HG03135 (cell line): ENCODE measurements at regions not wholly inside any gene's neighbourhood (a gene's known extent, or its start where the extent isn't known, plus 50 kb on each side); places are given as distances from the start of the nearest gene placed in this dataset.

Experiments used
- ATAC-seq: cut with Tn5 transposase; IDR thresholded peaks from one replicate; pipeline ENCODE4 v1.9.1; 2021; ENCODE audit warnings: mild to moderate bottlenecking, moderate library complexity; ENCODE audit not compliant: unreplicated experiment

GRCh38 chr5:4735261-4735660, 404.9 kb upstream of the ADAMTS16 start:
- no peak for ATAC-seq

GRCh38 chr5:4737868-4738267, 402.3 kb upstream of the ADAMTS16 start:
- no peak for ATAC-seq

GRCh38 chr5:4738298-4738697, 401.8 kb upstream of the ADAMTS16 start:
- no peak for ATAC-seq

- ATAC-seq, result no peak
These were observed 400.0 kb upstream of the ADAMTS16 start for GRCh38 chr5:4740156-4740555.

GRCh38 chr5:4758550-4758949, 381.6 kb upstream of the ADAMTS16 start:
- no peak for ATAC-seq

- no peak for ATAC-seq
These were observed 381.1 kb upstream of the ADAMTS16 start for GRCh38 chr5:4758996-4759395.

GRCh38 chr5:4762316-4762715, 377.8 kb upstream of the ADAMTS16 start:
- ATAC-seq, result no peak

GRCh38 chr5:4765411-4765810, 374.7 kb upstream of the ADAMTS16 start:
- no peak for ATAC-seq

- ATAC-seq, result no peak
These were observed 374.0 kb upstream of the ADAMTS16 start for GRCh38 chr5:4766101-4766500.

GRCh38 chr5:4772591-4772990, 367.5 kb upstream of the ADAMTS16 start:
- no peak for ATAC-seq

- ATAC-seq, result no peak
These were observed 366.3 kb upstream of the ADAMTS16 start for GRCh38 chr5:4773827-4774317.

- ATAC-seq, result no peak
These were observed 362.7 kb upstream of the ADAMTS16 start for GRCh38 chr5:4777435-4777834.

GRCh38 chr5:4780633-4781032, 359.5 kb upstream of the ADAMTS16 start:
- ATAC-seq, result no peak

- ATAC-seq, result no peak
These were observed 358.8 kb upstream of the ADAMTS16 start for GRCh38 chr5:4781299-4781698.

- no peak for ATAC-seq
These were observed 354.2 kb upstream of the ADAMTS16 start for GRCh38 chr5:4785971-4786370.

GRCh38 chr5:4797445-4797844, 342.7 kb upstream of the ADAMTS16 start:
- no peak for ATAC-seq

- no peak for ATAC-seq
These were observed 338.1 kb upstream of the ADAMTS16 start for GRCh38 chr5:4802044-4802443.

- no peak for ATAC-seq
These were observed 335.3 kb upstream of the ADAMTS16 start for GRCh38 chr5:4804691-4805360.

GRCh38 chr5:4815002-4815401, 325.1 kb upstream of the ADAMTS16 start:
- ATAC-seq, result no peak

- no peak for ATAC-seq
These were observed 322.4 kb upstream of the ADAMTS16 start for GRCh38 chr5:4817767-4818166.

- ATAC-seq, result no peak
These were observed 308.8 kb upstream of the ADAMTS16 start for GRCh38 chr5:4831325-4831724.

- no peak for ATAC-seq
These were observed 307.7 kb upstream of the ADAMTS16 start for GRCh38 chr5:4832471-4832870.

GRCh38 chr5:4833104-4833738, 306.9 kb upstream of the ADAMTS16 start:
- no peak for ATAC-seq
